B cell (primary cell): ENCODE measurements at regions not wholly inside any gene's neighbourhood (a gene's known extent, or its start where the extent isn't known, plus 50 kb on each side); places are given as distances from the start of the nearest gene placed in this dataset.

Experiments
- ATAC-seq: fragments of 200-7000 bp; cut with Tn5 transposase; one replicate; pipeline ENCODE4 v1.10.0; 2021; ENCODE audit warnings: low read depth, mild to moderate bottlenecking, moderate number of reproducible peaks, moderate library complexity
- CTCF ChIA-PET: fragments of 350-600 bp; sonication (Branson Sonifier 250); formaldehyde crosslinking; loops from one replicate; lab custom pipeline; 2021; ENCODE audit warnings: antibody characterized with exemption, inconsistent platforms; lab: Charles Lee
- POLR2A ChIA-PET: fragments of 350-600 bp; sonication (Branson Sonifier 250); formaldehyde crosslinking; loops from one replicate; lab custom pipeline; 2021; ENCODE audit warnings: antibody characterized with exemption; lab: Charles Lee
- DNase-seq: peaks from one replicate; pipeline ENCODE4 v3.0.0; 2013
- H2AFZ ChIP-seq: 2 replicates; pipeline ENCODE4 v1.6.1; 2012; ENCODE audit warnings: mild to moderate bottlenecking, low read depth, low read length; ENCODE audit not compliant: insufficient read depth, poor library complexity, severe bottlenecking
- H3K27ac ChIP-seq, 2 donors: 1 replicate in 1 of 2; 2 replicates in 1 of 2; pipeline ENCODE4 v1.5.1; 2012 to 2013; ENCODE audit warnings: low read length in 2 of 2, mild to moderate bottlenecking in 2 of 2, moderate library complexity in 1 of 2
- H3K27me3 ChIP-seq, 4 experiments: fragments of 200-600 bp in 1 of 4; sonication (generic) in 1 of 4; replicated peaks in 1 of 4; 1 replicate in 2 of 4; 2 replicates in 2 of 4; pipeline versions ENCODE4 v1.6.1 to v1.7.0; 2013 to 2016; ENCODE audit warnings: low read length in 3 of 4, mild to moderate bottlenecking in 2 of 4, mixed read lengths in 1 of 4, moderate library complexity in 1 of 4; ENCODE audit not compliant: insufficient read depth in 4 of 4, control insufficient read depth in 3 of 4; ENCODE audit errors: control extremely low read depth in 1 of 4
- H3K36me3 ChIP-seq, 2 experiments: replicated peaks in 1 of 2; 1 replicate in 1 of 2; 2 replicates in 1 of 2; pipeline versions ENCODE4 v1.6.1 to v1.7.1; 2013; ENCODE audit warnings: low read length in 1 of 2; ENCODE audit not compliant: insufficient read depth in 2 of 2, control insufficient read depth in 1 of 2; ENCODE audit errors: control extremely low read depth in 1 of 2, extremely low read depth in 1 of 2
- H3K4me1 ChIP-seq, 2 donors: fragments of 200-600 bp in 1 of 2; sonication (generic) in 1 of 2; 1 replicate in 1 of 2; 2 replicates in 1 of 2; pipeline versions ENCODE4 v1.5.1 to v1.6.1; 2013 to 2017; ENCODE audit warnings: low read length in 2 of 2; ENCODE audit not compliant: control insufficient read depth in 2 of 2, insufficient read depth in 2 of 2
- H3K4me2 ChIP-seq: replicated peaks from 2 replicates; pipeline ENCODE3; 2012; ENCODE audit warnings: mild to moderate bottlenecking, low read depth, low read length; ENCODE audit not compliant: poor library complexity, severe bottlenecking
- H3K4me3 ChIP-seq, 5 experiments: fragments of 200-600 bp in 1 of 5; sonication (generic) in 1 of 5; 1 replicate in 3 of 5; 2 replicates in 2 of 5; pipeline versions ENCODE4 v1.5.1 to v1.7.0; 2011 to 2016; ENCODE audit warnings: low read length in 4 of 5, mild to moderate bottlenecking in 4 of 5, low read depth in 2 of 5, control low read depth in 1 of 5, moderate library complexity in 1 of 5; ENCODE audit not compliant: insufficient read depth in 1 of 5; ENCODE audit errors: control extremely low read depth in 1 of 5, extremely low read depth in 1 of 5
- H3K79me2 ChIP-seq: fragments of 200-600 bp; sonication (generic); one replicate; pipeline ENCODE4 v1.6.0; 2016; ENCODE audit warnings: low read length; ENCODE audit not compliant: control insufficient read depth, insufficient read depth
- H3K9ac ChIP-seq: fragments of 200-600 bp; sonication (generic); 2 replicates; pipeline ENCODE4 v1.6.1; 2017; ENCODE audit warnings: mild to moderate bottlenecking, low read length, moderate library complexity
- H3K9me3 ChIP-seq, 3 donors: one replicate each; pipeline versions ENCODE4 v1.6.1 to v1.7.1; 2013; ENCODE audit warnings: low read length in 2 of 3; ENCODE audit not compliant: control insufficient read depth in 2 of 3, insufficient read depth in 1 of 3; ENCODE audit errors: control extremely low read depth in 1 of 3
- H4K20me1 ChIP-seq: 2 replicates; pipeline ENCODE4 v1.6.0; 2012; ENCODE audit warnings: mild to moderate bottlenecking, low read length; ENCODE audit not compliant: insufficient read depth, control insufficient read depth, poor library complexity, severe bottlenecking
- H3K27ac Mint-ChIP-seq: one replicate; pipeline ENCODE4 v1.8.0; 2021; ENCODE audit warnings: mixed read lengths
- H3K27me3 Mint-ChIP-seq: one replicate; pipeline ENCODE4 v1.8.0; 2021; ENCODE audit warnings: mixed read lengths
- H3K4me1 Mint-ChIP-seq: one replicate; pipeline ENCODE4 v1.8.0; 2021; ENCODE audit warnings: mixed read lengths
- H3K4me3 Mint-ChIP-seq: one replicate; pipeline ENCODE4 v1.8.0; 2021; ENCODE audit warnings: mixed read lengths
- H3K9me3 Mint-ChIP-seq: one replicate; pipeline ENCODE4 v1.8.0; 2022; ENCODE audit warnings: mixed read lengths; ENCODE audit not compliant: insufficient read depth
- EZH2 ChIP-seq: IDR thresholded peaks from 2 replicates; pipeline ENCODE4 v1.6.1; 2012; ENCODE audit warnings: borderline replicate concordance, low read depth, mild to moderate bottlenecking, moderate library complexity, low read length; ENCODE audit not compliant: insufficient read depth, poor library complexity, severe bottlenecking
- WGBS: methylation state at CpG from one replicate; pipeline ENCODE4 v1.1.5; 2013; ENCODE audit warnings: missing lambda C conversion rate; ENCODE audit not compliant: insufficient coverage; 5-methylcytosine and 5-hydroxymethylcytosine counted together
- intact Hi-C: fragments of 100-400 bp; cut with micrococcal nuclease; formaldehyde crosslinking; loops from one replicate; pipeline ENCODE4 v1.10.0; 2022
- TF ChIP-seq, protein P1 (sequence below): fragments of 200-600 bp; IDR thresholded peaks from one replicate; pipeline ENCODE4 v1.8.0; 2022; ENCODE audit warnings: antibody characterized with exemption, mild to moderate bottlenecking

DNA sequence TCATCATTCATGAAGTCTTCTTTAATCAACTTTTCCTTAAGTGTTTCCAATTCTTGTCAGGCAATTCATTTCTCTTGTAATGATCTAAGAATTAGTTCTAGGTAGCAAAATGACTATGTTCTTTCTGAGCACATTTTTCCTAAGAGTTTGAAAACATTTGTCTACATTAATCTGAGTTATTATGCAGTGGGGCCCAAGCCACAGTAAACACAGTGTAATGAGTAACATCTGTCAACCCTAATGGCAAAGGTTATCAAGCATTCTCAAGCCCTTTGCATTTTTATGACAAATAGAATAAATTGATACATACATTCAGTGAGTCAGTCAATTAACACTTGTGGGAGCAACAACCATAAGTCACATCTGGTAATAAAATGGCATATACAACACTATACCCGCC, 106.7 kb upstream of the ZC3H12C start:
- no peaks in the 10 kb centered on the region for H3K9me3 Mint-ChIP-seq
- no peak for TF ChIP-seq EZH2
- TF ChIP-seq, protein P1, sequence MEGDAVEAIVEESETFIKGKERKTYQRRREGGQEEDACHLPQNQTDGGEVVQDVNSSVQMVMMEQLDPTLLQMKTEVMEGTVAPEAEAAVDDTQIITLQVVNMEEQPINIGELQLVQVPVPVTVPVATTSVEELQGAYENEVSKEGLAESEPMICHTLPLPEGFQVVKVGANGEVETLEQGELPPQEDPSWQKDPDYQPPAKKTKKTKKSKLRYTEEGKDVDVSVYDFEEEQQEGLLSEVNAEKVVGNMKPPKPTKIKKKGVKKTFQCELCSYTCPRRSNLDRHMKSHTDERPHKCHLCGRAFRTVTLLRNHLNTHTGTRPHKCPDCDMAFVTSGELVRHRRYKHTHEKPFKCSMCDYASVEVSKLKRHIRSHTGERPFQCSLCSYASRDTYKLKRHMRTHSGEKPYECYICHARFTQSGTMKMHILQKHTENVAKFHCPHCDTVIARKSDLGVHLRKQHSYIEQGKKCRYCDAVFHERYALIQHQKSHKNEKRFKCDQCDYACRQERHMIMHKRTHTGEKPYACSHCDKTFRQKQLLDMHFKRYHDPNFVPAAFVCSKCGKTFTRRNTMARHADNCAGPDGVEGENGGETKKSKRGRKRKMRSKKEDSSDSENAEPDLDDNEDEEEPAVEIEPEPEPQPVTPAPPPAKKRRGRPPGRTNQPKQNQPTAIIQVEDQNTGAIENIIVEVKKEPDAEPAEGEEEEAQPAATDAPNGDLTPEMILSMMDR: no peak
- intact Hi-C loops: no loop called here
- ChIA-PET CTCF (no interaction called here), POLR2A (no interaction called here)
- ATAC-seq (no peak), DNase-seq (no peak)
- peaks cover 14% of the 10 kb centered on the region for H3K27me3 Mint-ChIP-seq
- H3K36me3 ChIP-seq: no peaks in the 10 kb centered on the region
- H2AFZ ChIP-seq: no peak overlapping the region
- no peak overlapping the region for H3K4me2 ChIP-seq
- no peak overlapping the region for H3K9ac ChIP-seq
- no peak overlapping the region for H3K27ac Mint-ChIP-seq
- peaks cover 17 to 18% of the 10 kb centered on the region in 2 donors for H3K4me1 ChIP-seq
- peaks cover 0 to 13% (median 3%) of the 10 kb centered on the region in 4 experiments for H3K27me3 ChIP-seq
- no peaks in the 10 kb centered on the region for H4K20me1 ChIP-seq
- no peak overlapping the region for H3K4me3 ChIP-seq
- WGBS: no CpG with 5 or more reads among the region's 1 CpG
- no peaks in the 10 kb centered on the region for H3K79me2 ChIP-seq
- no peak overlapping the region for H3K27ac ChIP-seq
- H3K4me1 Mint-ChIP-seq: peaks cover 17% of the 10 kb centered on the region
- H3K4me3 Mint-ChIP-seq: no peak overlapping the region
- H3K9me3 ChIP-seq: peaks cover 0 to 1% (median 0%) of the 10 kb centered on the region in 3 donors

DNA sequence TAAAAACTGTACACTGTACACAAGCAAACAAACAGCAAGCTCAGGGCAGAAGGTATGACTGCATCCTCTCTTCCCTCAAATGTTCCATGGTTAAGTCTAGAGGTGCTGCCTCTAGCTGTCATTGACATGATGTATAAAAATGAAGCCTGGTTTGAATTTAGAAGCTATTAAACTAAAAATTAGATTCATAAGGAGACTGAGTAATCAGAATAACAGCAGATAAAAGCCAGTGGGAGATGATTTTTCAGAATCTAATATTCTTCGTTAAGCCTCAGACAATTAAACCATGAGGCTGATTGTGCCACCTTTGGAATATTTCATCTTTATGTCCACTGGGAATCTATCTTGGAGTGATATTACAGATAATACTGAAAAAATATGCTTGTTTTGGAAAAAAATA, 101.4 kb upstream of the ZC3H12C start:
- no peaks in the 10 kb centered on the region for H3K79me2 ChIP-seq
- intact Hi-C loops: no loop called here
- H3K4me2 ChIP-seq: no peak overlapping the region
- peaks cover 9% of the 10 kb centered on the region for H3K27me3 Mint-ChIP-seq
- H3K4me3 ChIP-seq: no peak overlapping the region
- CTCF ChIA-PET: no interaction called here
- H3K4me3 Mint-ChIP-seq: no peak overlapping the region
- H3K9ac ChIP-seq: no peak overlapping the region
- DNase-seq: no peak
- no peaks in the 10 kb centered on the region for H3K9me3 Mint-ChIP-seq
- H3K27ac ChIP-seq: no peak overlapping the region
- no peak overlapping the region for H2AFZ ChIP-seq
- no CpG with 5 or more reads among the region's 1 CpG for WGBS
- H3K9me3 ChIP-seq: peaks cover 0 to 1% (median 0%) of the 10 kb centered on the region in 3 donors
- H3K4me1 Mint-ChIP-seq: no peaks in the 10 kb centered on the region
- TF ChIP-seq, protein P1: no peak
- TF ChIP-seq EZH2: no peak
- ATAC-seq: no peak
- no peaks in the 10 kb centered on the region for H3K36me3 ChIP-seq
- H3K27ac Mint-ChIP-seq: no peak overlapping the region
- no peaks in the 10 kb centered on the region for H4K20me1 ChIP-seq
- peaks cover 0 to 12% (median 2%) of the 10 kb centered on the region in 4 experiments for H3K27me3 ChIP-seq
- no peaks in the 10 kb centered on the region for H3K4me1 ChIP-seq
- POLR2A ChIA-PET: no interaction called here
